ENCODE measurements at regions not wholly inside any gene's neighbourhood (a gene's known extent, or its start where the extent isn't known, plus 50 kb on each side); places are given as distances from the start of the nearest gene placed in this dataset.

DNA sequence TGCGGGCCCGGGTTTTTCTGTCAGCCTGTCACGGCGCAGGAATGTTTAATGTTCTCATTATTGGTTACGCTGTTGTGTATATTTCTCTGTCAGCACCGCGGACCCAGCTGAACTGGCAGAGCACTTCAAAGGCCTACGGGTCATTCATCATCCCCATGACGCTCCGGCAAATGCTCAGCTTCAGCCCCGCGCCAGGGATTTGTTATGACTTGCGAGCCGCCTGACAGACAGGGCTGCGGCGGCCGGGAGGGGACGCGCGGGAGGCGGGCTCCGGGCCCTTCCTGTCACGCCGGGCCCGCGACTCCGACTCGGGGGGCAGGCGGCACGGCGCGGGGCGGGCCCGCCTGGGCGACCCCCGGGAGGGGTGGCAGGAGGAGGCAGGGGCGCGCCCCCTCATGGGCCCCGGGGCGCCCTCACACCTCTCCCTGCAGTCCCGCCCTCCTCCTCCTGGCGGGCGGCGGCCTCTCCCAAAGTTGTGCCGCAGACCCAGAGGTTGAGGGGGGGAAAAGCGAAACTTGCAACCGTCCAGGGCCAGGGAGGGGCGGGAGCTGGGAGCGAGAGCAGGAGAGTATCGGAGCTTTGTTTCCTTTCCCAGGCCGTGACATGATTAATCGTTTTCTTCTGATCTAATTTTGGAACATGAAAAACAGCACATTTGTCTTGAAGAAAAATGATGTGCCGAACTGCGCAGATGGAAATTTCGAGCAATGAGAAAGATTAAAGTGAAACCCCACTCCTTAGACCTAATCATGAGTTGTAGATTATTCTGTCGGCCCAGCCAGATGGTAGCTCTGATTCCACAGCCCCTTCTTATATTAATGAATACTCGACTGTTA is 59.3 kb upstream of the COMTD1 start:
- peaks cover 8% of the 10 kb centered on the region for H3K4me1 ChIP-seq (ENCODE audit: control insufficient read depth, insufficient read depth, low read length)
- ChIA-PET CTCF (no interaction called here), POLR2A (no interaction called here)
- BruUV-seq (replicated peaks) = no TSS peak
- H3K27ac ChIP-seq (ENCODE audit: low read length) = no peak overlapping the region
- peak overlapping the region; percentile 44 to 45 for H3K4me3 ChIP-seq (ENCODE audit: low read depth in 2 of 2, low read length in 2 of 2)
- no peak for DNase-seq (ENCODE audit: low read depth, low spot score)
- no peaks in the 10 kb centered on the region for H3K36me3 ChIP-seq (ENCODE audit: control insufficient read depth, insufficient read depth, low read length)
- in situ Hi-C loops (cut with HindIII; ENCODE audit: low pct_unique_long_range_greater_than_20kb, low sequenced_read_pairs) (no loop called here), intact Hi-C loops (cut with micrococcal nuclease; ENCODE audit: unreplicated experiment) (no loop called here)
- peaks cover 54% of the 10 kb centered on the region for H3K27me3 ChIP-seq (ENCODE audit: control insufficient read depth, insufficient read depth, low read length)
- TF ChIP-seq, protein P1, sequence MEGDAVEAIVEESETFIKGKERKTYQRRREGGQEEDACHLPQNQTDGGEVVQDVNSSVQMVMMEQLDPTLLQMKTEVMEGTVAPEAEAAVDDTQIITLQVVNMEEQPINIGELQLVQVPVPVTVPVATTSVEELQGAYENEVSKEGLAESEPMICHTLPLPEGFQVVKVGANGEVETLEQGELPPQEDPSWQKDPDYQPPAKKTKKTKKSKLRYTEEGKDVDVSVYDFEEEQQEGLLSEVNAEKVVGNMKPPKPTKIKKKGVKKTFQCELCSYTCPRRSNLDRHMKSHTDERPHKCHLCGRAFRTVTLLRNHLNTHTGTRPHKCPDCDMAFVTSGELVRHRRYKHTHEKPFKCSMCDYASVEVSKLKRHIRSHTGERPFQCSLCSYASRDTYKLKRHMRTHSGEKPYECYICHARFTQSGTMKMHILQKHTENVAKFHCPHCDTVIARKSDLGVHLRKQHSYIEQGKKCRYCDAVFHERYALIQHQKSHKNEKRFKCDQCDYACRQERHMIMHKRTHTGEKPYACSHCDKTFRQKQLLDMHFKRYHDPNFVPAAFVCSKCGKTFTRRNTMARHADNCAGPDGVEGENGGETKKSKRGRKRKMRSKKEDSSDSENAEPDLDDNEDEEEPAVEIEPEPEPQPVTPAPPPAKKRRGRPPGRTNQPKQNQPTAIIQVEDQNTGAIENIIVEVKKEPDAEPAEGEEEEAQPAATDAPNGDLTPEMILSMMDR (IDR thresholded peaks at IDR 0.05) = peak; percentile 71; the same call in 1 of the 2 replicates
- TF ChIP-seq TCF7L2 (IDR thresholded peaks at IDR 0.05; ENCODE audit: low read depth, low read length) (peak; percentile 93), SIN3A (IDR thresholded peaks at IDR 0.05; ENCODE audit: borderline replicate concordance, insufficient read depth, low read depth, low read length) (no peak)
- H3K9me3 ChIP-seq (ENCODE audit: control insufficient read depth, insufficient read depth, low read depth, low read length) = no peaks in the 10 kb centered on the region
- peak; percentile 92 for ATAC-seq

DNA sequence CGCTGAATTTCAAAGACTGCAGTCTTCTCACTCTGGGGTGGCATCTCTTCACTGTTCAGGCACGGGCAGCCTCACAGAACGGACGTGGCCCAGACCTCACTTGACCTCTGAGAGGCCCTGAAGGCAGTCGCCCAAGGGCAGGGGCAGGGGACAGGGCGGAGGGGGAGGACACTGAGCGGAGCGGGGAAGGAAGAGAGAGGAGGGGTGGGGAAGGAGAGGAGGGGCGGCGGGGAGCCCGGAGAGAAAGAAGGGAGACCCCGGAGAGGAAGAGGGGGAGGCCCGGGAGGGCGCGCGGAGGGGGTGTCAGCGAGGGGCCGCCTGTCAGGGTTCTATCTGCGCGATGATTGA is 58.7 kb upstream of the COMTD1 start:
- H3K4me3 ChIP-seq (ENCODE audit: low read depth in 2 of 2, low read length in 2 of 2) = peak overlapping the region; percentile 44 to 45
- DNase-seq (ENCODE audit: low read depth, low spot score) (no peak), ATAC-seq (peak; percentile 39)
- no TSS peak for BruUV-seq (replicated peaks)
- ChIA-PET CTCF (interaction anchor here (0.6 kb wide), 1 partner anchor 557 kb away, joined by 4 read pairs; no protein-coding TSS in a partner anchor), POLR2A (no interaction called here)
- intact Hi-C loops (cut with micrococcal nuclease; ENCODE audit: unreplicated experiment) = no loop called here
- H3K27me3 ChIP-seq (ENCODE audit: control insufficient read depth, insufficient read depth, low read length) = peaks cover 54% of the 10 kb centered on the region
- no peak overlapping the region for H3K27ac ChIP-seq (ENCODE audit: low read length)
- no peak for TF ChIP-seq POLR2AphosphoS5 (IDR thresholded peaks at IDR 0.05; ENCODE audit: low read depth, low read length)
- no peak for TF ChIP-seq SIN3A (IDR thresholded peaks at IDR 0.05; ENCODE audit: borderline replicate concordance, insufficient read depth, low read depth, low read length)
- no peak for TF ChIP-seq TCF7L2 (IDR thresholded peaks at IDR 0.05; ENCODE audit: low read depth, low read length)
- TF ChIP-seq, protein P2, sequence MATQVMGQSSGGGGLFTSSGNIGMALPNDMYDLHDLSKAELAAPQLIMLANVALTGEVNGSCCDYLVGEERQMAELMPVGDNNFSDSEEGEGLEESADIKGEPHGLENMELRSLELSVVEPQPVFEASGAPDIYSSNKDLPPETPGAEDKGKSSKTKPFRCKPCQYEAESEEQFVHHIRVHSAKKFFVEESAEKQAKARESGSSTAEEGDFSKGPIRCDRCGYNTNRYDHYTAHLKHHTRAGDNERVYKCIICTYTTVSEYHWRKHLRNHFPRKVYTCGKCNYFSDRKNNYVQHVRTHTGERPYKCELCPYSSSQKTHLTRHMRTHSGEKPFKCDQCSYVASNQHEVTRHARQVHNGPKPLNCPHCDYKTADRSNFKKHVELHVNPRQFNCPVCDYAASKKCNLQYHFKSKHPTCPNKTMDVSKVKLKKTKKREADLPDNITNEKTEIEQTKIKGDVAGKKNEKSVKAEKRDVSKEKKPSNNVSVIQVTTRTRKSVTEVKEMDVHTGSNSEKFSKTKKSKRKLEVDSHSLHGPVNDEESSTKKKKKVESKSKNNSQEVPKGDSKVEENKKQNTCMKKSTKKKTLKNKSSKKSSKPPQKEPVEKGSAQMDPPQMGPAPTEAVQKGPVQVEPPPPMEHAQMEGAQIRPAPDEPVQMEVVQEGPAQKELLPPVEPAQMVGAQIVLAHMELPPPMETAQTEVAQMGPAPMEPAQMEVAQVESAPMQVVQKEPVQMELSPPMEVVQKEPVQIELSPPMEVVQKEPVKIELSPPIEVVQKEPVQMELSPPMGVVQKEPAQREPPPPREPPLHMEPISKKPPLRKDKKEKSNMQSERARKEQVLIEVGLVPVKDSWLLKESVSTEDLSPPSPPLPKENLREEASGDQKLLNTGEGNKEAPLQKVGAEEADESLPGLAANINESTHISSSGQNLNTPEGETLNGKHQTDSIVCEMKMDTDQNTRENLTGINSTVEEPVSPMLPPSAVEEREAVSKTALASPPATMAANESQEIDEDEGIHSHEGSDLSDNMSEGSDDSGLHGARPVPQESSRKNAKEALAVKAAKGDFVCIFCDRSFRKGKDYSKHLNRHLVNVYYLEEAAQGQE (IDR thresholded peaks at IDR 0.05; ENCODE audit: insufficient read depth in 1 of 2, low read depth in 2 of 2, low read length in 1 of 2) = no peak
- TF ChIP-seq, protein P1 (IDR thresholded peaks at IDR 0.05) = no peak
- peaks cover 8% of the 10 kb centered on the region for H3K4me1 ChIP-seq (ENCODE audit: control insufficient read depth, insufficient read depth, low read length)
- in situ Hi-C loops (cut with HindIII; ENCODE audit: low pct_unique_long_range_greater_than_20kb, low sequenced_read_pairs) = no loop called here
- H3K36me3 ChIP-seq (ENCODE audit: control insufficient read depth, insufficient read depth, low read length) = no peaks in the 10 kb centered on the region
- H3K9me3 ChIP-seq (ENCODE audit: control insufficient read depth, insufficient read depth, low read depth, low read length) = no peaks in the 10 kb centered on the region
